ENCODE measurements at regions not wholly inside any gene's neighbourhood (a gene's known extent, or its start where the extent isn't known, plus 50 kb on each side); places are given as distances from the start of the nearest gene placed in this dataset.

DNA sequence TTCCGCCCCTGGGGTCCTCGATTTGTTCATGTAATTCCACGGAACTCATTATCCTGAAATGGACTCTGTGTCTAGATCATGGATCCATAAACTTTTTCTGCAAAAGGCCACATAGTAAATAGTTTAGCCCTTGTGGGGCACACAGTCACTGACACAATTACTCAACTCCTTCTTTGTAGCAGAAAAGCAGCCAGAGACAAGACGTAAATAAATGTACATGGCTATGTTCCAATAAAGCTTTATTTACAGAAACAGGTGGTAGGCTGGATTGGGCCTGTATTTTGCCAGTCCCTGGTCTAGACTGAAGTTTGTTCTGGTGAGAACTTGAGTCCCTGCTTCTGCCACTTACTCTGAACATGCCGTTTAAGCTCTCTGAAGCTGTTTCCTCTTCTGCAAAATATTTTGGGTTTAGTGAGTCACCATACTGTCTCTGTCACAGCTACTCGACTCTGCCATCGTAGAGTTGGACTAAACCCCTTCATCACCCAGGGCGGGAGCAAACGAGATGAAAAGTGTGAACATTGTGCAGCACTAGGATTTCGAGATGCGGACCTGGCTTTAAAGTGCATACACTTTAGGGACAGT is 61.9 kb upstream of the FOXF1 start:
- TF ChIP-seq CTCF (IDR thresholded peaks at IDR 0.05; ENCODE audit: extremely low read depth, missing control alignments): no peak
- DNase-seq (ENCODE audit: low spot score): no peak

- no peak for DNase-seq (ENCODE audit: low spot score)
- TF ChIP-seq CTCF (IDR thresholded peaks at IDR 0.05; ENCODE audit: extremely low read depth, missing control alignments): no peak
These were observed 60.8 kb upstream of the FOXF1 start for GRCh38 chr16:86449446-86450095.

DNA sequence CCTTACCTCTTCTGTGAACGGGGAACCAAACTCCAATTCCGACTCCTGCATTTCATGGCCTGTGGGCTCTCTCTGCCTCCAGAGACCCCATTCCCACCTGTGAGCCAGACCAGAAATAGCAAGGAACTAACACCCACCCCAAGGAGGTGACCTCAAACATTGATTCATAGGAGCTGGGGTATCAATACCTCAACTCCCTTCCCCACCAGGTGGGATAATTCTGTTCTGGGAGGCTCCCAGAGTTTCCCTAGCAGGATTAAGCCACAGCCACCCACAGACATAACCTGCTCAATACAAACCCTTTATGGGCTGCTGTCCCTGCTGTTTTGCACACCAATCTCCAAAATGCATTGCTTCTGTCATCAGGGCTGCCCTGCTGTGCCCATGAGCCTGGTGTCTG is 59.6 kb upstream of the FOXF1 start:
- no peak for TF ChIP-seq CTCF (IDR thresholded peaks at IDR 0.05; ENCODE audit: extremely low read depth, missing control alignments)
- DNase-seq (ENCODE audit: low spot score): no peak

DNA sequence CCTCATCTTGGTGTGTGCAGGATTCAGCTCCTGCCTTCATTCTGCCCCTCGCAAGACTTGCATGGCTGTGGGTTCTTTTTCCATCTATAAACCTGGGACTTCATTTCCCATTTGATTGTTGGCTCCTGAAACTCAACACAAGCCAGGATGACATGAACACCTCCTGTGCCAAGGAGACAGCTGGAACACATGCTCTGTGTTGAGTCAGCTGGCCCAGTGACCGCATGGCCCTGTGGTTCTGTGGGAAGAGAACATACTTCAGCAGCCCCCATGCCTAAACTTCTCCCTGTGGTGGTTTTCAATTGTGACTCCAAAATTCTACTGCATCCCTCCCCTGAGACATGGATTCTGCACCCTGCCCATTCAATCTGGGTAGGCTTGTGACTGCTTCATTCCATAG is 57.9 kb upstream of the FOXF1 start:
- DNase-seq (ENCODE audit: low spot score): no peak
- no peak for TF ChIP-seq CTCF (IDR thresholded peaks at IDR 0.05; ENCODE audit: extremely low read depth, missing control alignments)

- TF ChIP-seq CTCF (IDR thresholded peaks at IDR 0.05; ENCODE audit: extremely low read depth, missing control alignments): no peak
- no peak for DNase-seq (ENCODE audit: low spot score)
These were observed 55.2 kb upstream of the FOXF1 start for GRCh38 chr16:86455116-86455515.

DNA sequence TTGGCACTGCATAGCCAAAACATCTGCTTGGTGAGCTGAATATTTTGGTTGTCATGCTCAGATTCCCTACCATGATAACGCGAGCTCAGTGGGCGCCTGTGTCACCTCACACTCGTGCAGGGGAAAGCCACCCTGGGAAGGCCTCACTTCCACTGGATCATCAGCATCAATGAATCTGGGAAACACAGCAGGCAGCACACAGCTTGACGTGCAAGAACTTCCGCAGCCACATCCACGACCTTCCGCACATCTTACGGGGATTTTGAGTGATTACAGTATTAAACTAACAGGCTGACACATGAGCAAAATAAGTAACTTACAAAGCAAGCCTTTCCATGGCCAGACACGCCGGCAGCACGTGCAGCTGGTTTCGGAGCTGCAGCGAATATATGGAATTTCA is 54.7 kb upstream of the FOXF1 start:
- no peak for DNase-seq (ENCODE audit: low spot score)
- no peak for TF ChIP-seq CTCF (IDR thresholded peaks at IDR 0.05; ENCODE audit: extremely low read depth, missing control alignments)

- TF ChIP-seq CTCF (IDR thresholded peaks at IDR 0.05; ENCODE audit: extremely low read depth, missing control alignments): no peak
- DNase-seq (ENCODE audit: low spot score): no peak
These were observed 52.7 kb upstream of the FOXF1 start for GRCh38 chr16:86457501-86458148.
